ENCODE measurements at regions not wholly inside any gene's neighbourhood (a gene's known extent, or its start where the extent isn't known, plus 50 kb on each side); places are given as distances from the start of the nearest gene placed in this dataset.

DNA sequence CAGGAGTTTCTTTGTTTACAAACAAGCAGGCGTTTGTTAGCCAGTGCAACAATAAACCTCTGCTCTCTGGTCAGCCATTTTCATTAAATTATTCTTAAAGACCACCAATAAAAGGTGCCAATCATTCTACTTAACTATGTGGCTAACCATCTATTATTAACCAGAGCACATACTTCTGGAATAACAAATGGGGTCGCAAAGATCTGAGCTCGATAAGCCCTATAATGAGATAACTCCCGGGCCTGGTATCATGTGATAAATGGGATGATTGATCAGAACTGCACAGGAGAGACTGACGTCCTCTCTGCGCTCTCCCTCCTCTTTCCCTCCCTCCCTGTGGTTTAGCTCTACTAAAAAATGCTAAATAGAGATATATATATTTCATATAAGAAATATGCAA lies 488.2 kb downstream of the NTRK2 start:
- DNase-seq (ENCODE audit: extremely low read depth in 1 of 4, low spot score in 3 of 4) = no peak
- POLR2A ChIA-PET = no interaction called here

DNA sequence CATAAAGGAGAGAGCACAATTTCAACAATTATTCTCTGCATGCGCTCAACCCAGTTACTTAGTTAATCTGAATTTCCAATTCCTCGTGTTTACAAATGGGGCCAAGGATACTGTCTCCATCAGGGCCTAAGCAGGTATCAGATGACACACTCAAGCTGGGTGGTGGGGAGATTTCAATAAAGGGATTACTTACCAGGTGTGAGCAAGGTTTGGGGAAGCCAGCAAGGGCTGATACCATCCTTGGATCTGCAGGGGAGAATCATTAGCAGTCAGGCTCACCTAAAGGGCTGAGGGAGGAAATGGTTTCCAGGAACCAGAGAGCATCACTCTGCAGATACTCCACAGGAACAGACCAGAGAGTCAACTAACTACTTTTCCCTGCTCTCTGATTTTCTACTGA lies 487.1 kb downstream of the NTRK2 start:
- Histone ChIP-seq H3K9me3 (replicated peaks; ENCODE audit: control insufficient read depth, insufficient read depth, low read depth, low read length) (no peaks in the 10 kb centered on the region), H3K4me2 (ENCODE audit: insufficient read depth, low read length) (no peak overlapping the region), H3K36me3 (ENCODE audit: control insufficient read depth, insufficient read depth, low read length) (no peaks in the 10 kb centered on the region), H2AFZ (ENCODE audit: low read depth, low read length) (no peak overlapping the region), H3K4me1 (replicated peaks in 1 of 2; ENCODE audit: control insufficient read depth in 2 of 2, insufficient read depth in 2 of 2, low read length in 2 of 2) (no peaks in the 10 kb centered on the region), H4K20me1 (replicated peaks; ENCODE audit: control insufficient read depth, insufficient read depth, low read length) (no peaks in the 10 kb centered on the region), H3K27me3 (ENCODE audit: control insufficient read depth in 2 of 2, insufficient read depth in 2 of 2, low read length in 2 of 2) (no peaks in the 10 kb centered on the region), H3K9ac (ENCODE audit: insufficient read depth in 1 of 2, low read depth in 2 of 2, low read length in 2 of 2) (no peak overlapping the region), H3K9me1 (ENCODE audit: control insufficient read depth, insufficient read depth, low read length) (no peaks in the 10 kb centered on the region), H3K27ac (ENCODE audit: extremely low read depth, low read depth, low read length) (no peak overlapping the region), H3K79me2 (ENCODE audit: control insufficient read depth, insufficient read depth, low read length) (no peaks in the 10 kb centered on the region), H3K4me3 (no peak overlapping the region)
- DNase-seq (ENCODE audit: extremely low read depth in 1 of 4, low spot score in 3 of 4) (no peak), FAIRE-seq (no peak), ATAC-seq (no peak)
- intact Hi-C loops (cut with micrococcal nuclease) (no loop called here), in situ Hi-C loops (cut with MboI) (no loop called here)
- TF ChIP-seq BMI1 (IDR thresholded peaks at IDR 0.05; ENCODE audit: low read length) (no peak), MCM7 (IDR thresholded peaks at IDR 0.05) (no peak), THRAP3 (IDR thresholded peaks at IDR 0.05; ENCODE audit: borderline replicate concordance) (no peak), FOXJ3 (CRISPR knock-in tag; IDR thresholded peaks at IDR 0.05) (no peak)
- TF ChIP-seq, protein P1, sequence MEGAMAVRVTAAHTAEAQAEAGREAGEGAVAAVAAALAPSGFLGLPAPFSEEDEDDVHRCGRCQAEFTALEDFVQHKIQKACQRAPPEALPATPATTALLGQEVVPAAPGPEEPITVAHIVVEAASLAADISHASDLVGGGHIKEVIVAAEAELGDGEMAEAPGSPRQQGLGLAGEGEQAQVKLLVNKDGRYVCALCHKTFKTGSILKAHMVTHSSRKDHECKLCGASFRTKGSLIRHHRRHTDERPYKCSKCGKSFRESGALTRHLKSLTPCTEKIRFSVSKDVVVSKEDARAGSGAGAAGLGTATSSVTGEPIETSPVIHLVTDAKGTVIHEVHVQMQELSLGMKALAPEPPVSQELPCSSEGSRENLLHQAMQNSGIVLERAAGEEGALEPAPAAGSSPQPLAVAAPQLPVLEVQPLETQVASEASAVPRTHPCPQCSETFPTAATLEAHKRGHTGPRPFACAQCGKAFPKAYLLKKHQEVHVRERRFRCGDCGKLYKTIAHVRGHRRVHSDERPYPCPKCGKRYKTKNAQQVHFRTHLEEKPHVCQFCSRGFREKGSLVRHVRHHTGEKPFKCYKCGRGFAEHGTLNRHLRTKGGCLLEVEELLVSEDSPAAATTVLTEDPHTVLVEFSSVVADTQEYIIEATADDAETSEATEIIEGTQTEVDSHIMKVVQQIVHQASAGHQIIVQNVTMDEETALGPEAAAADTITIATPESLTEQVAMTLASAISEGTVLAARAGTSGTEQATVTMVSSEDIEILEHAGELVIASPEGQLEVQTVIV (CRISPR knock-in tag; IDR thresholded peaks at IDR 0.05; ENCODE audit: borderline replicate concordance) = no peak
- ChIA-PET CTCF (ENCODE audit: low intra/inter-chr PET ratio) (no interaction called here), POLR2A (no interaction called here)
- 0% methylated on average over 2 of the region's 2 CpGs for WGBS (ENCODE audit: insufficient coverage, low coverage, missing lambda C conversion rate)
- BruUV-seq (replicated peaks) = no TSS peak

More for the DNA sequence above, 488.2 kb downstream of the NTRK2 start:
- H2AFZ ChIP-seq (ENCODE audit: low read depth, low read length) = no peak overlapping the region
- H4K20me1 ChIP-seq (replicated peaks; ENCODE audit: control insufficient read depth, insufficient read depth, low read length) = no peaks in the 10 kb centered on the region
- no peaks in the 10 kb centered on the region for H3K27me3 ChIP-seq (ENCODE audit: control insufficient read depth in 2 of 2, insufficient read depth in 2 of 2, low read length in 2 of 2)
- H3K4me2 ChIP-seq (ENCODE audit: insufficient read depth, low read length) = no peak overlapping the region
- BruUV-seq (replicated peaks) = no TSS peak
- H3K4me1 ChIP-seq (replicated peaks in 1 of 2; ENCODE audit: control insufficient read depth in 2 of 2, insufficient read depth in 2 of 2, low read length in 2 of 2) = no peaks in the 10 kb centered on the region
- H3K9ac ChIP-seq (ENCODE audit: insufficient read depth in 1 of 2, low read depth in 2 of 2, low read length in 2 of 2) = no peak overlapping the region
- no peaks in the 10 kb centered on the region for H3K9me3 ChIP-seq (replicated peaks; ENCODE audit: control insufficient read depth, insufficient read depth, low read depth, low read length)
- no peak overlapping the region for H3K27ac ChIP-seq (ENCODE audit: extremely low read depth, low read depth, low read length)
- H3K9me1 ChIP-seq (ENCODE audit: control insufficient read depth, insufficient read depth, low read length) = no peaks in the 10 kb centered on the region
- 0% methylated on average over 6 of the region's 6 CpGs for WGBS (ENCODE audit: insufficient coverage, low coverage, missing lambda C conversion rate)
- H3K36me3 ChIP-seq (ENCODE audit: control insufficient read depth, insufficient read depth, low read length) = no peaks in the 10 kb centered on the region
- in situ Hi-C loops (cut with MboI) = no loop called here
- intact Hi-C loops (cut with micrococcal nuclease) = no loop called here
- TF ChIP-seq RBM34 (IDR thresholded peaks at IDR 0.05; ENCODE audit: borderline replicate concordance, insufficient read depth, low read length) = no peak
- TF ChIP-seq SMC3 (conservative IDR thresholded peaks at IDR 0.05; ENCODE audit: insufficient read depth, low read depth, low read length) = no peak
- TF ChIP-seq ZFP30 (CRISPR knock-in tag; IDR thresholded peaks at IDR 0.05; ENCODE audit: borderline replicate concordance) = no peak
- no peak for TF ChIP-seq POLR2A (conservative IDR thresholded peaks at IDR 0.05)
- H3K79me2 ChIP-seq (ENCODE audit: control insufficient read depth, insufficient read depth, low read length) = no peaks in the 10 kb centered on the region
- no peak for FAIRE-seq
- no peak overlapping the region for H3K4me3 ChIP-seq
- CTCF ChIA-PET (ENCODE audit: low intra/inter-chr PET ratio) = no interaction called here
- no peak for ATAC-seq
